NCI-H748 (cell line): ENCODE measurements at regions not wholly inside any gene's neighbourhood (a gene's known extent, or its start where the extent isn't known, plus 50 kb on each side); places are given as distances from the start of the nearest gene placed in this dataset.
A peak's percentile ranks its signal among the peaks of the same experiment; 100 is the strongest.
"Not testable (repeated sequence)": the region's sequence is repeated elsewhere in the genome, so short reads cannot be mapped to it uniquely, and the experiment has no call there.

Experiments used
- DNase-seq: peaks from one replicate; lab custom pipeline; 2025; ENCODE audit not compliant: unreplicated experiment; lab: John Stamatoyannopoulos, UW

DNA sequence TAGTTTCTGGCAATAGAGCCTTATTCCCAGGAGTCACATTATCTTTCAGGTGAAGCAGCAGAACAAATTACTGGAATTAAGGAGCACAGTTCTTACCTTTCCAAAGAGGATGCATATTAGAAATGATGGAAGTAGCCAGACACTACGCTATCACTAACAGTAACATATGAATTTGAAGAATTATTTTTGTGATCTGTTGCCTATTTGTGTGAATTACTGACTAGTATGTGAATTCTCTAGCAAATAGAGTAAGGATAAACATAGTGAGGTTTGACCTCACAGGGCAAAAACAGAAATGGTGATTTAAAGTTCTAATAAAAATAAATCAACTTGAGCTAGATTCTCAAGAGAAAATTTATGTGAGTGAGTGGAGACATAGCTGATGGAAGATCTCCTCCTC, 1299.3 kb downstream of the XPNPEP1 start:
- no peak for DNase-seq

DNA sequence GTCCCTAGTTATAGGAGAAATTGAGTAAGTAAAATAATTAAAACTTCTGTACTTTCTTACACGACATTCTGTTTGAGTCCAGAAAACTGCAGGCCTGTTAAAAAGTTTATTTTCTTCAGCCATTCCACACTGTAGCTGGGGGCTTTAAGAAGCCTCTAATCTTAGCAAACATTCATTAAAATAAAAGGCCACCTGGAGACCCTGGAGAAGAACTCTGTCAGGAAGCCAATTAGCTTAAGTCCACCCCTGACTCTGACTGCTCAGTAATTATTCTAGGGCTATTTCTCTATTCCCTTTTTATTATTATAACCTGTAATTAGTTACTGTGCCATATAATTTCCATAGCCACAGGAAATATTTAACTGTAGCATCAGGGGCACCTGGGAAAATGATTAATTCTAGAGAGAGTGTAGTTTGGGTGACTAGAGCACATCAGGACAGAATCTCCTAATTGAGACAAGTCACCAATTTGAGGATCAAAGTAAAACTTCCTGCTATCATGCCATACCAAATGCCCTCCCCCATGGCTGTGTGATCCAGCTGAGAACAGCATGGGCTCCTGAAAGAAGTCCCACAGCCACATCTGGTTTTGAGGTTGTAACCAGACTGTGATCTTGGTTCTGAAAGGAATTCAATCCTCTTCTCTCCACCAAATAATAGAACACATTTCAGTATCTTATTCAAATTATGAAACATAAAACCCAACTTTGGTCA, 1302.3 kb downstream of the XPNPEP1 start:
- peak; percentile 21 for DNase-seq

GRCh38 chr10:108616559-108617285, 1306.6 kb downstream of the XPNPEP1 start:
- DNase-seq = no peak

DNA sequence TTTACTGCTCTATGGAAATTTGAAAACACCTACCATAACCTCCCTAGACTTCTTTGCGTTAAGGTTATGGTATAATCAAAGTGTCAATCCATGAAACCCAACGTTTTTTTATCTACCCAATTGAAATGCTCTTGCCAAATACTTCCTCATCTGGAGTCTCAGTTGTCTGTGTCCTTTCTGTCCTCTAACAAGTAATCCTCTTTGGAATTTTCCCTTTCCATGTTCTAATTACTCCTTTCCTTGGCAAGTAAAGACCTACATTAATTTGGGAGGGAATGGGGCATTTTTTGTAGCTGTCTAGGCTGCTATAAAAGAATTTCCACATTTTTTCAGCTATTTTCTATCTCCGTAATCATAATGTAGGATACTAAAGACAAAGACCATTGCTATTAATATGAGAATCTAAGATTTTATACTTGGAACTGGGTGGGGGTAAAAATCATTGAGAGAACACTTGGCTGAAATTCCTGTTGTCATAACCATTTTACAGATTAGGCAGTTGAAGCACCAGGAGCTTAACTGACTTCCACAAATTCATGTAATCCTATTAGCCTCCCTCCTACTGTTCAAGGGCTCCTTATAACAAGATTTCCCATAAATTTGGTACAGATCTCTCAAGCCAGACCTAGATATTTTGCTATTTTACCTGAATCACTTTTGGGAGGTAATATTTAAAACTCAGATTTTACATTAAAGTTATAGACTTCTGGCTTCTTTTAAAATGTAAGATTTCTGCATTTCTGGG, 1307.6 kb downstream of the XPNPEP1 start:
- no peak for DNase-seq

DNA sequence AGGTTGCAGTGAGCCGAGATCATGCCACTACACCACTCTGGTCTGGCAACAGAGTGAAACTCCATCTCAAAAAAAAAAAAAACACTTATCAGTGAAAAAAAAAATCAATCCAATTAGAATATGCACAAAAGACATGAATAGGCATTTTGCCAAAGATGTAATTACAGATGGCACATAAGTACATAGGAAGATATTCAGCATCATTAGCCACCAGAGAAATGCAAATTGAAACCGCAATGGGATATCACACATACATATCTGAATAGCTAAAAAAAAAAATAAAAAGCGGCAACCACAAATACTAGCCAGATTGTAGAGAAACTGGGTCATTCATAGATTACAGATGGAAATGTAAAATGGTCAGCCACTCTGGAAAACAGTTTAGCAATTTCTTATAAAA, 1310.8 kb downstream of the XPNPEP1 start:
- peak; percentile 1 for DNase-seq

GRCh38 chr10:108608860-108609259, 1314.5 kb downstream of the XPNPEP1 start:
- DNase-seq = no peak

DNA sequence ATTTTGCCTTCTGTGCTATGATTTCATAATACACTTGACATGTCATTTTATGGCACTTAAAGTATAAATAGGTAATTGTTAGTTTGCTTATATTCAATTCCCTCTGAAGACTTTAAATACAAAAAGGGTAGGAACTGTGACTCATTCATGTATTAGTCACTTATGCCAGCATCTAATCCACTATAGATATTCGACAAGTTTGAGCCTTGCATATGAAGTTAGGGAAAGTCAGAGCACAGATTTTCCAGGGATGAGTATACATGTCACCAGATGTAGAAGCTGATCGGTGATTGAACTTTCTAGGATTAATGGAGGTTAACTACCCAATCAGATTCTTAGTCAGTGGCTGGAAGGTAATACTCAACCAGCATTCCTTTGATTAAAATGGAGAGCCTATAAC, 1321.5 kb downstream of the XPNPEP1 start:
- DNase-seq = no peak

DNA sequence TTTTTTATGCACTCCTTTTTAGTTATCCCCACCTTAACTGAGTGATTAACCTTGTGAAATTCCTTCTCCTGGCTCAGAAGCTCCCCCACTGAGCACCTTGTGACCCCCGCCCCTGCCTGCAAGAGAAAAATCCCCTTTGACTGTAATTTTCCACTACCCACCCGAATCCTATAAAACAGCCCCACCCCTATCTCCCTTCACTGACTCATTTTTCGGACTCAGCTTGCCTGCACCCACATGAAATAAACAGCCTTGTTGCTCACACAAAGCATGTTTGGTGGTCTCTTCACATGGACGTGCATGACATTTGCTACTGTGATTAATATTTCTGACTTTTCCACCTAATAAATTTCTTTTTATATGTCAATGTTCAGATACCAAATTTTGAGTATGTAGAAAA, 1322.8 kb downstream of the XPNPEP1 start:
- not testable (repeated sequence) for DNase-seq

DNA sequence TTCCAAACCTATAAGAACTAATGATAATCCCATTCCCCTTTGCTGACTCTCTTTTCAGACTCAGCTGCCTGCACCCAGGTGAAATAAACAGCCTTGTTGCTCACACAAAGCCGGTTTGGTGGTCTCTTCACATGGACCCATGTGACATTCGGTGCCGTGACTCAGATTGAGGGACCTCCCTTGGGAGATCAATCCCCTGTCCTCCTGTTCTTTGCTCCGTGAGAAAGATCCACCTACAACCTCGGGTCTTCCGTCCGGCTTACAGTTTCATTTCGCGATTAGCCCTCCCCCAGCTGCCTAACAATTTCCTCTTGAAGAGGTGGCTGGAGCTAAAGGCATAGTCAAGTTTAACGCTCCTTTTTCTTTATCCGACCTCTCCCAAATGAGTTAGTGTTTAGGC, 1324.0 kb downstream of the XPNPEP1 start:
- not testable (repeated sequence) for DNase-seq

- no peak for DNase-seq
Measured at GRCh38 chr10:108598831-108599230, 1324.5 kb downstream of the XPNPEP1 start.

GRCh38 chr10:108598320-108598695, 1325.0 kb downstream of the XPNPEP1 start:
- DNase-seq = peak; percentile 28

GRCh38 chr10:108597657-108598319, 1325.5 kb downstream of the XPNPEP1 start:
- DNase-seq = no peak

- no peak for DNase-seq
Measured at GRCh38 chr10:108597031-108597430, 1326.3 kb downstream of the XPNPEP1 start.

GRCh38 chr10:108592956-108593355, 1330.4 kb downstream of the XPNPEP1 start:
- no peak for DNase-seq

DNA sequence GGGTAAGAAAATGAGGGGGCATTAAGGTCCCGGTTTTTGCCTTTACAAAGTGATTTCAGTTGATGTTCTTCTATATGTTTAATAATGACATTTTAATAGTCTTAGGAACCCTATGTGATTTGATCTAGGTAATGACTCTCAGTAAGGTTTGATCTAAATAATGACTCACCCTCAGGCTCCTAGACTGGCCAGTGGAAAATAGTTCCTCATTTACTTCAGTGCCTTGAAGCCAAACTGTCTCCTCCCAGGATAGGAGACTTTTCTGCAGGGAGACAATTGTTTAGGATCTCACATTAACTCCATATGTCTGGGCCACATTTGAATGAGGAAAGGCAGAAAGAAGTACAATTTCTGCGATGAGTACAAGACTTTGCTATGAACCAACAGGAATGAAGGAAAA, 1331.9 kb downstream of the XPNPEP1 start:
- DNase-seq = no peak

GRCh38 chr10:108586424-108586823, 1336.9 kb downstream of the XPNPEP1 start:
- peak; percentile 1 for DNase-seq

- no peak for DNase-seq
Measured at GRCh38 chr10:108583877-108584276, 1339.4 kb downstream of the XPNPEP1 start.

- no peak for DNase-seq
Measured at GRCh38 chr10:108582888-108583287, 1340.4 kb downstream of the XPNPEP1 start.

DNA sequence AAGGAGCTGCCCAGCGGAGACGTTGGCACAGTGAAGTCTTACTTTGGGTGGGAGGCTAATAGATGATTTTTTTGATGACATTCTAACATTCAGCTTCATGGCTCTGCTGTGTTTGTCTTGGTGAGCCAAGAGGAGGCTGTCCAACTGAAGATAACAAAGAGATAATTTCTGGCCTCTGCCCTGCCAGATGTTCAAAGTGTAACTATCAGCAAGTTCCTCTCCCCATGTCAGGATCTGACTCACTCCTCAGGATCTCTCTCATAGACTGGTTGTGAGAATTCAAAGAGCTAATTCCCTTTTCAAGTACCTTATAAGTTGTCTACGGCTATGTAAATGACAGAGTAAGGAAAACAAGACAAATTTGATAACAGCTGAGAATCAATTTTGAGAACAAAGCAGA, 1340.9 kb downstream of the XPNPEP1 start:
- no peak for DNase-seq

- DNase-seq = no peak
Measured at GRCh38 chr10:108578258-108578657, 1345.1 kb downstream of the XPNPEP1 start.

DNA sequence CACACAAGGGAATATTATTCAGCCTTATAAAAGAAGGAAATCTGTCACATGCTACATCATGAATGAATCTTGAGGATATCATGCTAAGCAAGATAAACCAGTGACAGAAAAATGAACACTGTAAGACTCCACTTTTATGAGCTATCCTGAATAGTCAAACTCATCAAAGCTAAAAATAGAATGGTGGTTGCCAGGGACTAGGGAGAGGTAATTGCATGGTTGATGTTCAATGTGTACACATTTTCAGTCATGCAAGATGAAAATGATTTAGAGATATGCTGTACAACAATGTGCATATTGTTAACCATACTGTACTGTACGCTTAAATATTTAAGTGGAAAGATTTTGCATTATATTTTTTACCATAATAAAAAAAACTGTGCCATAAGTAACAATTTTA, 1349.1 kb downstream of the XPNPEP1 start:
- DNase-seq = peak; percentile 18
